Loucy (cell line): ENCODE measurements at regions not wholly inside any gene's neighbourhood (a gene's known extent, or its start where the extent isn't known, plus 50 kb on each side); places are given as distances from the start of the nearest gene placed in this dataset.

Experiments used
- H2AFZ ChIP-seq: fragments of 200-600 bp; sonication (generic); 2 replicates; pipeline ENCODE4 v1.6.0; 2016; ENCODE audit warnings: antibody characterized with exemption, mild to moderate bottlenecking, low read length, moderate library complexity
- H3F3A ChIP-seq: fragments of 200-600 bp; 2 replicates; pipeline ENCODE4 v1.6.0; 2016; ENCODE audit warnings: antibody characterized with exemption, low read depth, mild to moderate bottlenecking
- H3K27me3 ChIP-seq: fragments of 200-600 bp; sonication (generic); 2 replicates; pipeline ENCODE4 v1.6.1; 2014; ENCODE audit warnings: low read length, mild to moderate bottlenecking; ENCODE audit not compliant: insufficient read depth, poor library complexity, severe bottlenecking
- H3K36me3 ChIP-seq: fragments of 200-600 bp; sonication (generic); 2 replicates; pipeline ENCODE4 v1.6.1; 2016; ENCODE audit warnings: low read length; ENCODE audit not compliant: insufficient read depth
- H3K4me1 ChIP-seq: fragments of 200-600 bp; sonication (generic); 2 replicates; pipeline ENCODE4 v1.5.1; 2014; ENCODE audit warnings: low read length, mild to moderate bottlenecking; ENCODE audit not compliant: insufficient read depth, poor library complexity, severe bottlenecking
- H3K4me2 ChIP-seq: fragments of 200-600 bp; sonication (generic); 2 replicates; pipeline ENCODE4 v1.6.0; 2014; ENCODE audit warnings: antibody characterized with exemption, low read length, low read depth, mild to moderate bottlenecking; ENCODE audit not compliant: poor library complexity, severe bottlenecking
- H3K4me3 ChIP-seq: fragments of 200-600 bp; sonication (generic); 2 replicates; pipeline ENCODE4 v1.5.1; 2014; ENCODE audit warnings: low read length, mild to moderate bottlenecking, mixed read lengths; ENCODE audit not compliant: poor library complexity, severe bottlenecking
- H3K79me2 ChIP-seq: fragments of 200-600 bp; sonication (generic); 2 replicates; pipeline ENCODE4 v1.6.1; 2014; ENCODE audit warnings: low read length; ENCODE audit not compliant: insufficient read depth
- H3K9ac ChIP-seq: fragments of 200-600 bp; sonication (generic); 2 replicates; pipeline ENCODE4 v1.6.0; 2014; ENCODE audit warnings: mild to moderate bottlenecking, low read depth, low read length, moderate library complexity; ENCODE audit not compliant: poor library complexity, severe bottlenecking
- H3K9me2 ChIP-seq: fragments of 200-600 bp; sonication (generic); replicated peaks from 2 replicates; pipeline ENCODE4 v1.6.1; 2016; ENCODE audit warnings: low read depth, low read length, mixed read lengths
- H3K9me3 ChIP-seq: fragments of 200-600 bp; sonication (generic); 2 replicates; pipeline ENCODE4 v1.6.1; 2014; ENCODE audit warnings: mild to moderate bottlenecking, antibody characterized with exemption, low read length, low read depth; ENCODE audit not compliant: insufficient read depth
- H4K20me1 ChIP-seq: fragments of 200-600 bp; sonication (generic); 2 replicates; pipeline ENCODE4 v1.6.0; 2014; ENCODE audit warnings: antibody characterized with exemption, low read length, mild to moderate bottlenecking; ENCODE audit not compliant: insufficient read depth, poor library complexity, severe bottlenecking
- EZH2phosphoT487 ChIP-seq: fragments of 200-600 bp; IDR thresholded peaks from 2 replicates; pipeline ENCODE4 v1.6.1; 2018; ENCODE audit warnings: antibody characterized with exemption, mild to moderate bottlenecking, moderate library complexity, borderline replicate concordance
- TF ChIP-seq, protein P1 (sequence below): fragments of 200-600 bp; sonication (generic); conservative IDR thresholded peaks from 2 replicates; pipeline ENCODE4 v1.5.1; 2014; ENCODE audit warnings: mild to moderate bottlenecking, antibody characterized with exemption, low read length

DNA sequence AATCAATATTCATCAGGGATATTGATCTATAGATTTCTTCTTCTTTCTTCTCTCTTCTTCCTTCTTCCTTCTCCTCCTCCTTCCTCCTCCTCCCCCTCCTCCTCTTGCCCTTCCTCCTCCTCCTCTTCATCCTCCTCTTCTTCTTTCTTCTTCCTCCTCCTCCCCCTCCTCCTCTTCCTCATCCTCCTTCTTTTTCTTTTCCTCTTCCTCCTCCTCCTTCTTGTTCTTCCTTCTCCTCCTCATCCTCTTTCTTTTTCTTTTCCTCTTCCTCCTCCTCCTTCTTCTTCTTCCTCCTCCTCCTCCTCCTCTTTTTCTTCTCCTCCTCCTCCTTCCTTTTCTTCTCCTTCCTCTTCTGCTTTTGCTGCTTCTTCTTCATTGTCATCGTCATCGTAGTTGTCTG lies 52.4 kb upstream of the SERINC1 start:
- no peaks in the 10 kb centered on the region for H3K36me3 ChIP-seq
- H3K9ac ChIP-seq = no peak overlapping the region
- no peaks in the 10 kb centered on the region for H3K27me3 ChIP-seq
- no peaks in the 10 kb centered on the region for H3K79me2 ChIP-seq
- no peaks in the 10 kb centered on the region for H4K20me1 ChIP-seq
- no peaks in the 10 kb centered on the region for H3F3A ChIP-seq
- no peaks in the 10 kb centered on the region for H3K9me2 ChIP-seq
- TF ChIP-seq, protein P1, sequence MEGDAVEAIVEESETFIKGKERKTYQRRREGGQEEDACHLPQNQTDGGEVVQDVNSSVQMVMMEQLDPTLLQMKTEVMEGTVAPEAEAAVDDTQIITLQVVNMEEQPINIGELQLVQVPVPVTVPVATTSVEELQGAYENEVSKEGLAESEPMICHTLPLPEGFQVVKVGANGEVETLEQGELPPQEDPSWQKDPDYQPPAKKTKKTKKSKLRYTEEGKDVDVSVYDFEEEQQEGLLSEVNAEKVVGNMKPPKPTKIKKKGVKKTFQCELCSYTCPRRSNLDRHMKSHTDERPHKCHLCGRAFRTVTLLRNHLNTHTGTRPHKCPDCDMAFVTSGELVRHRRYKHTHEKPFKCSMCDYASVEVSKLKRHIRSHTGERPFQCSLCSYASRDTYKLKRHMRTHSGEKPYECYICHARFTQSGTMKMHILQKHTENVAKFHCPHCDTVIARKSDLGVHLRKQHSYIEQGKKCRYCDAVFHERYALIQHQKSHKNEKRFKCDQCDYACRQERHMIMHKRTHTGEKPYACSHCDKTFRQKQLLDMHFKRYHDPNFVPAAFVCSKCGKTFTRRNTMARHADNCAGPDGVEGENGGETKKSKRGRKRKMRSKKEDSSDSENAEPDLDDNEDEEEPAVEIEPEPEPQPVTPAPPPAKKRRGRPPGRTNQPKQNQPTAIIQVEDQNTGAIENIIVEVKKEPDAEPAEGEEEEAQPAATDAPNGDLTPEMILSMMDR = no peak
- no peak for TF ChIP-seq EZH2phosphoT487
- H3K4me1 ChIP-seq = no peaks in the 10 kb centered on the region
- no peaks in the 10 kb centered on the region for H3K9me3 ChIP-seq
- no peak overlapping the region for H3K4me2 ChIP-seq
- H3K4me3 ChIP-seq = no peak overlapping the region
- H2AFZ ChIP-seq = no peak overlapping the region

DNA sequence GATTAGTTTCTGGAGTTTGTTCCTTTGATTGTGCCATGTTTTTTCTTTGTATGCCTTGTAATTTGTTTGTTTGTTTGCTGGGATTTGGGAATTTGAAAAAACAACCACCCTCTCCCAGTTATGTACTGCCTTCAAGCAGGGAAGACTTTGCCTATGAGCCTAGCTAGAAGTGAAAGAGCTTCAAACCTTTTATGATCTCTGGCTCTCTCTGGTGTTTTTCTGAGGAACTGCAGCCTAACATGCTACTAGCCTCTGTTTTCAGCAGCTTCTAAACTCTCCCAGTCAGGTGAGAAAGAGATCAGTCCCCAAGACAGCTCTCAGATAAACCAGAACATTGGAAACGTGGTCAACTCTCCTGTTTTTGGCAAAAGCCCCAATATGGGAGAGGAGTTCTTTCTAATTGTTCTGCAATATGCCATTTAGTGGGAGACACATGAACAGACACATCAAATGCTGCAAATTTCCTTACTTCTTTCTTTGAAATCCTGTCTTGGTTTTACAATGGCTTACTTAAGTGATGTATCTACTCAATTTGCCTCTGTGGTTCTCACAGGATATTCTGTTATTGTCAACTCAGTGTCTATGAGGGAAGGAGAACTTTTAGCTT lies 58.9 kb upstream of the SERINC1 start:
- no peaks in the 10 kb centered on the region for H3F3A ChIP-seq
- no peaks in the 10 kb centered on the region for H3K9me2 ChIP-seq
- H4K20me1 ChIP-seq = no peaks in the 10 kb centered on the region
- H3K79me2 ChIP-seq = no peaks in the 10 kb centered on the region
- H3K4me3 ChIP-seq = no peak overlapping the region
- no peak overlapping the region for H3K9ac ChIP-seq
- no peaks in the 10 kb centered on the region for H3K9me3 ChIP-seq
- TF ChIP-seq, protein P1 = peak; percentile 93
- TF ChIP-seq EZH2phosphoT487 = no peak
- 0 out of 2 replicates have a peak overlapping the region, but pooled peaks have one; percentile 22 for H2AFZ ChIP-seq
- no peak overlapping the region for H3K4me2 ChIP-seq
- no peaks in the 10 kb centered on the region for H3K4me1 ChIP-seq
- no peaks in the 10 kb centered on the region for H3K36me3 ChIP-seq
- no peaks in the 10 kb centered on the region for H3K27me3 ChIP-seq

DNA sequence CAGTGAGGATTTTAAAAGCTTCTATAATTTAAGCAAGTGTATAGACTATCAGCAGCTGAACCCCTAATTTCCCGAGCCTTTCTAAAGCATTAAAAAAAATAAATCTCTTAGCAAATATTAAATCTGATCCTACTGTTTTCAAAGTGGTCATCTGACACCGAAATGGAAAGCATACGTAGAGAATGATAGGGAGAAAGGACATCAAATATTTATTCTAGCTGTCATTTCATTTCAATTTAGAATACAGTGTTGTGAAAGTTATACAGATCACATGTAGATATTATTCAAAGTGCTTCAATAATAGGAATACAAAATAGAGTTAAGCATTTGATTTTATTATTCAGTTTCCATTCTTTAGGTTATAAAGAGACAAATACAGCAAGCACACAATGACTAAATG lies 61.9 kb upstream of the PKIB start:
- Histone ChIP-seq H3K9me3 (no peaks in the 10 kb centered on the region), H2AFZ (no peak overlapping the region), H3K9me2 (no peaks in the 10 kb centered on the region), H3K79me2 (no peaks in the 10 kb centered on the region), H3K4me1 (no peaks in the 10 kb centered on the region), H3K4me2 (no peak overlapping the region), H3K9ac (no peak overlapping the region), H3K36me3 (no peaks in the 10 kb centered on the region), H4K20me1 (no peaks in the 10 kb centered on the region), H3K27me3 (no peaks in the 10 kb centered on the region), H3K4me3 (no peak overlapping the region), H3F3A (no peaks in the 10 kb centered on the region)
- TF ChIP-seq, protein P1 = no peak
- TF ChIP-seq EZH2phosphoT487 = no peak
